ENCODE measurements at regions not wholly inside any gene's neighbourhood (a gene's known extent, or its start where the extent isn't known, plus 50 kb on each side); places are given as distances from the start of the nearest gene placed in this dataset.

DNA sequence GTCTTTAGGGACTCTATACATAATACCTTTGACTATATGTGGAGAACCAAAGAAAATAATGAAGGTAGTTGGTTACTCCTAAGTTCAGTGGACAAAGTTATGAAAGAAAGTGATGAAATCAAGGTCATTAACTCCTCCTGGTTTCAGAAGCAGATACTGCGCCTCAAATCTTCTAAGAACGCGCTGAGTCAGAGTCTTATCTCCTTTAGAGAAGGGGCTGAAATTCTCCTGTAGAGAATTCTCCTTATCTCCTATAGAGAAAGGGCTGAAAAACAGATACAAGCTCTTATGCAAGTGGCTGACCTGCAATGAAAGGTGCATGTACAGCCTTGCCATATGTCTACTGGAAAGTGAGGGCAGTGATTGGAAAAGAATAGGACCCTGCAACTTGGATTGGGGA, 824.2 kb downstream of the NSUN3 start:
- Mint-ChIP-seq H3K36me3 (ENCODE audit: low read depth) (no peaks in the 10 kb centered on the region), H3K27me3 (no peaks in the 10 kb centered on the region), H3K27ac (no peak overlapping the region), H3K4me3 (no peak overlapping the region), H3K4me1 (no peaks in the 10 kb centered on the region)
- H3K9me3 ChIP-seq (ENCODE audit: control insufficient read depth, low read length, poor library complexity, severe bottlenecking): no peaks in the 10 kb centered on the region
- DNase-seq (no peak), ATAC-seq (no peak)

DNA sequence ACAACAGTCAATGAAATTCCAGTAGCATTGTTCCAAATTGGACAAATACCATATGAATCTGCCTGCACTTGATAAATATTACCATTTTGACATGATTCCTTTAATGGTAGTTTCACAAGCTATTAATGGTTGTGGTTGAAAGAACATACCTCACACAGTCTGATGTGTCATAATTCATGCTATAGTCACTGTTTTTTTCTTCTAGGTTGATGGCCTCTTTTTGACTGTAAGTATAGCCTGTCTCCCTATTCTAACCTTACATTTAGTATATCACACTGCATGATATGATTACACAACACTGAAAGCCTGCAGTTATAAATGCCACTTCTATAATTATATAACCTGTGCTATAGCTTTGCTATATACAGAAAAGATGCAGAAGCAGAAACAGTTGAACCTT, 834.1 kb downstream of the NSUN3 start:
- Mint-ChIP-seq H3K27me3 (no peaks in the 10 kb centered on the region), H3K36me3 (ENCODE audit: low read depth) (no peaks in the 10 kb centered on the region), H3K4me3 (no peak overlapping the region), H3K27ac (no peak overlapping the region), H3K4me1 (no peaks in the 10 kb centered on the region)
- H3K9me3 ChIP-seq (ENCODE audit: control insufficient read depth, low read length, poor library complexity, severe bottlenecking): no peaks in the 10 kb centered on the region
- no peak for ATAC-seq
- no peak for DNase-seq

DNA sequence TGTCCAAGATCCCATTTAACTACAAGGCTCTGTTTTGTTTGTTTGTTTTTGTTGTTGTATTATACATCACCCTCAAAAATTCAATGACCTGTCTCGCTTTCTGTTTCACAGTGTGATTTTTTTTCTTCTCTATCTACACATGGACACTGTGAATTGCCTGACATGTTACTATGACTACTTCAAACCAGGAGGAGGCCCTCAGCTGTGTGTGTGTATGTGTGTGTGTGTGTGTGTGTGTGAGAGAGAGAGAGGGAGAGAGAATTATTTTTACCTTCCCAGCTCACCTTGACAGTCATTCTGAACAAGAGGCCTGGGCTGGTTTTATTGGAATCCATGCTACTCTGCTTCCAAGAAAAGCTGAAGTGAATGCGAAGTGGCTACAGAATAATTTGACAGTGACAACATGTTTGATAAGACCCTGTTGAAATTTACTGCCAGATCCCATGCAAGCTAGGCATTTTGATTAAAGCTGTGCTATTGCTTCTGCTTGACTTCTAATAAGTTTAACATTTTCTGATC, 841.4 kb downstream of the NSUN3 start:
- no peaks in the 10 kb centered on the region for H3K4me1 Mint-ChIP-seq

DNA sequence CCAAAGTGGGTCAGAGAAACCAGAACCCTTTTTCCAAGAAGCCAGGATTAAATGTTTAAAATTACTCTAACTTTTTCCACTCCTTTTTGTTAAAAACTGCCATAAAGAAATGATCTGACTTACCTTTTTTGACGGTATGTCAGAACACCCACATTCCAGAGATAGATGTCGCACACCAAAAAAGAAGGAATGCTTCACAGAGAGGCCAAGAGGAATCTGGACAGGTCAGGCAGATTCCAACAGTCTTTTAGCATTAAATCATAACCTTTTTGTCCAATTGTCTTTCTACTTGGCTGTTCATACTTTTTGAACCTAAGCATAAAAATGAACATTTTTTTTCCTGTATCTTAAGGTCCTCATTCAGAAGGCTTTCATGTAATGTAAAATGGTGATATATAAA, 846.9 kb downstream of the NSUN3 start:
- no peaks in the 10 kb centered on the region for H3K4me1 Mint-ChIP-seq
- no peaks in the 10 kb centered on the region for H3K27me3 Mint-ChIP-seq
- H3K27ac Mint-ChIP-seq: no peak overlapping the region
- DNase-seq (no peak), ATAC-seq (no peak)
- H3K36me3 Mint-ChIP-seq (ENCODE audit: low read depth): no peaks in the 10 kb centered on the region
- no peaks in the 10 kb centered on the region for H3K9me3 ChIP-seq (ENCODE audit: control insufficient read depth, low read length, poor library complexity, severe bottlenecking)
- no peak overlapping the region for H3K4me3 Mint-ChIP-seq

More for the DNA sequence above, 841.4 kb downstream of the NSUN3 start:
- Mint-ChIP-seq H3K4me3 (no peak overlapping the region), H3K27me3 (no peaks in the 10 kb centered on the region), H3K36me3 (ENCODE audit: low read depth) (no peaks in the 10 kb centered on the region), H3K27ac (no peak overlapping the region)
- ATAC-seq (no peak), DNase-seq (no peak)
- H3K9me3 ChIP-seq (ENCODE audit: control insufficient read depth, low read length, poor library complexity, severe bottlenecking): no peaks in the 10 kb centered on the region

DNA sequence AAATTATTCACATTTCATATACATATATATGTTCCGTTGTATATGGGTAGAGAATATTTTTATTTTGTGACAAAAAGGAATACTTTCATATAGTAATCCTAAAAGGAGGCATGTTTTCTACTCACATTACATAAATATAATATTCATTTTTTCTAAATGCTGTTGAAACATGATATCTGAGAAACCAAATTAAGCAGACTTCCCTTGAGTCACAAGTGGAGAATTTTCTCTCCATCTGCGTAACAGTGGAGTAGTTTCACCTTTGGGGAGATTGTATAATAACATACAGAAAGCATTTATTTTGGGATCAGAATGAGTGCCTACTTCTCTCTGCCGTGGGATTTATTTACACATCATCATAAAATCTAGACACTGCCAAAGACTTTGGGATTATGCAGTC, 849.8 kb downstream of the NSUN3 start:
- H3K27ac Mint-ChIP-seq: no peak overlapping the region
- no peaks in the 10 kb centered on the region for H3K9me3 ChIP-seq (ENCODE audit: control insufficient read depth, low read length, poor library complexity, severe bottlenecking)
- H3K27me3 Mint-ChIP-seq: no peaks in the 10 kb centered on the region
- ATAC-seq (no peak), DNase-seq (no peak)
- H3K36me3 Mint-ChIP-seq (ENCODE audit: low read depth): no peaks in the 10 kb centered on the region
- no peak overlapping the region for H3K4me3 Mint-ChIP-seq
- no peaks in the 10 kb centered on the region for H3K4me1 Mint-ChIP-seq

DNA sequence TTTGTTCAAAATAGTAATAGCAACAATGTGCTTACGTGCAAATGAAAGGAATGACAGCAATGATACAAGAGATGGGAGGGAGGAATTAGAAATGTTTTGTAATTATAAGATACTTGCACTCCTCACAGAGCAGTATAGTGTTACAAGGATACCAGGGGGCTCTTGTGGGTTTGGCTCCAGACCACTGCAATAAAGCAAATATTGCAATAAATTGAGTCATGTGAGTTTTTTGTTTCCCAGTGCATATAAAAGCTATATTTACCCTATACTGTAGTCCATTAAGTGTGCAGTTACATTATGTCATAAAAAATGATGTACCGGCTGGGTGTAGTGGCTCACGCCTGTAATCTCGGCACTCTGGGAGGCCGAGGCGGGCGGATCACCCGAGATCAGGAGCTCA, 864.3 kb downstream of the NSUN3 start:
- ATAC-seq (no peak), DNase-seq (no peak)
- H3K4me1 Mint-ChIP-seq: no peaks in the 10 kb centered on the region
- no peak overlapping the region for H3K4me3 Mint-ChIP-seq
- H3K36me3 Mint-ChIP-seq (ENCODE audit: low read depth): no peaks in the 10 kb centered on the region
- H3K27ac Mint-ChIP-seq: no peak overlapping the region
- no peaks in the 10 kb centered on the region for H3K9me3 ChIP-seq (ENCODE audit: control insufficient read depth, low read length, poor library complexity, severe bottlenecking)
- no peaks in the 10 kb centered on the region for H3K27me3 Mint-ChIP-seq

DNA sequence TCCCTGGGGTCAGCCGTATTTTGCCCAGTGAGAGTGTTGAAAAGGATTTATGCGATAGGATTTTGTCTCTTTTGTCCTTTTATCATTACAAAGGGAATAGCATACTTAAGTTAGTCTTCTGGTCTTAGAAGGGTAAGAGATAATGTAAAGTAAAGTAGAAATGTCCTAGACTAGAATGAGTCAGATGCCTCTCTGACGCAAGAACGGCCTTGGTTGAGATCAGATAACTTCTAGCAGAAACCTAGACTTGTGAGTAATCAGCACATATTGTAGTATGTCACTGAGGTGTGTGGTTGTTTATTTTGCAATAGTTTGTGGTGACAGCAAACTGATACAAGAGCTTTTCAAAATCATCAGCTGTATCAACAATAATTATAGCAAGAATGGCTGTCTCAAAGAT, 866.1 kb downstream of the NSUN3 start:
- H3K9me3 ChIP-seq (ENCODE audit: control insufficient read depth, low read length, poor library complexity, severe bottlenecking): no peaks in the 10 kb centered on the region
- no peaks in the 10 kb centered on the region for H3K36me3 Mint-ChIP-seq (ENCODE audit: low read depth)

DNA sequence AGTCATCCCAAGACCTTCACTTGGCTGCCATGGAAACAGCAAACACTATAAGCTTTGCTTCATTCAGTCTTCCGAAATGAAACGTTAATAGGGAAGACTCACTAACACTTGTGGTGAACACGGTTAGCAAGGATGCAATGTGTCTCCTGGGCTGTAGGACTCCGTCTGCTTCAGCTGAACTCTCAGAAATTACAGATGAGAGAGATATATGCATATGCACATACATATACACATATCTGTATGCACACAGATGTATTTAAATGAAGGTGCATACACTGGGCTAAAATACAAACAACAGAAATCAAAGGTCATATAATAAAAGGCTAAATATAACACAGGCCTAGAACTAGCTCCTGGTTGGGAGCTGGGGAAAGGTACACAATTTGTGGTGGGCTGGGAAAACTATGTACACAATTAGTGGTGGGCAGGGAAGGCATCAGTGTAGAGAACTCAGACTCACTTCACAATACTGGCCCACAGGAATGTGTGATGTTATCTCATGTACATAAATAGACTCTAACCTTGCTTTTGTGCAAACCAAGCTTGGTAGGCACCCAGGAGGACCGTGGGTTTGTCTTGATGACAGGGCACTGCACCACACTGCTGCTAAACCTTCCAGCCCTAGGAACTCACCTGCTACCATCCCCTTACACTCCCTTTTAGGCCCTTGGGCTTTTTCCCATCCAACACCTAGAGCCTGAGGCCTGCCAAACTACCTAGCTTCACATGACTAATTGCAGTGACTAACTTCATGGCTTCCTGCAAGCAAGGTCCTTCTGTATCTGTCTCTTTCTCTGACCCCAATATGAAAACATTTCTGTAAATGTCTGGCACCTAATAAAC, 873.1 kb downstream of the NSUN3 start:
- Mint-ChIP-seq H3K4me3 (no peak overlapping the region), H3K36me3 (ENCODE audit: low read depth) (no peaks in the 10 kb centered on the region), H3K27ac (no peak overlapping the region), H3K27me3 (no peaks in the 10 kb centered on the region), H3K4me1 (no peaks in the 10 kb centered on the region)
- ATAC-seq (no peak), DNase-seq (no peak)
- no peaks in the 10 kb centered on the region for H3K9me3 ChIP-seq (ENCODE audit: control insufficient read depth, low read length, poor library complexity, severe bottlenecking)

More for the DNA sequence above, 866.1 kb downstream of the NSUN3 start:
- ATAC-seq (no peak), DNase-seq (no peak)
- no peak overlapping the region for H3K27ac Mint-ChIP-seq
- H3K27me3 Mint-ChIP-seq: no peaks in the 10 kb centered on the region
- H3K4me3 Mint-ChIP-seq: no peak overlapping the region
- H3K4me1 Mint-ChIP-seq: no peaks in the 10 kb centered on the region

DNA sequence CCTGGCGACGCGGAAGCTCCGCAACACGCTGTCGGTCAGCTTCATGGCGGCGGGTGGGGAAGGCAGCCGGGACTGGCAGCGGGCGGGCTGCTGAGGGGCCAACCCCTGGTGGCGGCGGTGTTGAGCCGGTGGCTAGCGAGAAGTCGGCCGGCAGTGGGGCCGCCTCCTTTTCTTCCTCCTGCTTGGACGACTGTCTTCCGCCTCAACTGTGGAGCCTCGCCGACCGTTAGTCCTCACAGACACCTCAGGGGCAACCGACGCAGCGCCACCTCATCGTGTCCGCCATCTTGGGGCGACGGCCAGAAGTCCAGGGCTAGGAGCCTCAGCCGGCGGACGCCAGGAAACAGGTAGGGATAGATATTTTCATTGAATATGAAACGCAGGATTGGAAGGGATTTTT, 875.1 kb downstream of the NSUN3 start:
- H3K4me1 Mint-ChIP-seq: no peaks in the 10 kb centered on the region
- DNase-seq: no peak
- H3K4me3 Mint-ChIP-seq: no peak overlapping the region
- H3K27ac Mint-ChIP-seq: no peak overlapping the region
- ATAC-seq: no peak
- H3K9me3 ChIP-seq (ENCODE audit: control insufficient read depth, low read length, poor library complexity, severe bottlenecking): no peaks in the 10 kb centered on the region
- H3K27me3 Mint-ChIP-seq: no peaks in the 10 kb centered on the region
- H3K36me3 Mint-ChIP-seq (ENCODE audit: low read depth): no peaks in the 10 kb centered on the region

DNA sequence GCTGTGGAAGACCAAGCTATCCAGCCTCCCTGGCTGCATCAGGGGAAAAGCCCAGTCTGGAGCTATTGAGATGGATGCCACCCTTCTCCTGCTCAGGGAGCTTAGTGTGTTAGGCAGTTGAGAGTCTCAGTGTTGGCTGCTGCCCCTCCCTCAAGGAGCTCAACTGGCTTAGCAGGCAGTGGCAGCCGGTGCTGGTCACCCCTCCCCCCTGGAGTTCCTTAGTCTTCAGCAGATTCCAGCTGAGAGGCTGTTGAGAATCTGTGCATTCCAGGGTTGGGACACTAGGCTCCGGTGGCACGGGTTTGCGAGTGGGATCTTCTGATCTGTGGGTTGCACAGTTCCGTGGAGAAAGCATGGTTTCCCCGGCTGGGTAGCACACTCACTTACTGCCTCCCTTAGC, 883.8 kb downstream of the NSUN3 start:
- Mint-ChIP-seq H3K4me3 (no peak overlapping the region), H3K27ac (no peak overlapping the region), H3K27me3 (no peaks in the 10 kb centered on the region), H3K36me3 (ENCODE audit: low read depth) (no peaks in the 10 kb centered on the region), H3K4me1 (no peaks in the 10 kb centered on the region)
- DNase-seq: no peak
- H3K9me3 ChIP-seq (ENCODE audit: control insufficient read depth, low read length, poor library complexity, severe bottlenecking): no peaks in the 10 kb centered on the region
- ATAC-seq: no peak

DNA sequence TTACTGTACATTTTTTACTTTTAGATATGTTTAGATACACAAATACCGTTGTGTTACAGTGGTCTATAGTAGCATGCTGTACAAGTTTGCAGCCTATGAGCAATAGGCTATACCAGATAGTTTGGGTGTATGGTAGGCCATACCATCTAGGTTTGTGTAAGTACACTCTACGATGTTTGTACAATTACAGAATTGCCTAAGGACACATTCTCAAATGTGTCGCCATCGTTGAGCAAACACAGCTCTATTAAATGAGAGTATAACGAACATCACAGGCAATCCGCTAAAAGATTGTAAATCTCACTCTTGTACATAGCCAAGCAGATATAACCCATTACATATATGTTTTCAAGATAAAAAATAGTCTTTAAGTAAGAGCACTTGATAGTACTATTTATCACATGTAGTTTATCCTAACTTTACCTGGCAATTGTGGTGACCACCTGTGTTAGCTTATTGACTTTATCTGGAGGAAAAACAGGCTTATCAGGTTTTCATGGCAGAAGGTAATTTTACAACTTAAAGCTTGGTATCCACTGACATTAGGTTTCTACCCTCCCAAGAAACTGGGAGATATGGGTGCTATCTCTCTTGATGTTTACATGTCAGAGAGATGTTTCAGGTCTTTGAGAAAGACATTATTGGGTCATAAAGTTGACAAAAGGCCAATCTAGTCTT, 898.7 kb downstream of the NSUN3 start:
- H3K36me3 Mint-ChIP-seq (ENCODE audit: low read depth): no peaks in the 10 kb centered on the region
- no peak for DNase-seq
- ATAC-seq: no peak
- no peak overlapping the region for H3K4me3 Mint-ChIP-seq
- no peaks in the 10 kb centered on the region for H3K27me3 Mint-ChIP-seq
- H3K9me3 ChIP-seq (ENCODE audit: control insufficient read depth, low read length, poor library complexity, severe bottlenecking): no peaks in the 10 kb centered on the region
- H3K27ac Mint-ChIP-seq: no peak overlapping the region
- no peaks in the 10 kb centered on the region for H3K4me1 Mint-ChIP-seq

DNA sequence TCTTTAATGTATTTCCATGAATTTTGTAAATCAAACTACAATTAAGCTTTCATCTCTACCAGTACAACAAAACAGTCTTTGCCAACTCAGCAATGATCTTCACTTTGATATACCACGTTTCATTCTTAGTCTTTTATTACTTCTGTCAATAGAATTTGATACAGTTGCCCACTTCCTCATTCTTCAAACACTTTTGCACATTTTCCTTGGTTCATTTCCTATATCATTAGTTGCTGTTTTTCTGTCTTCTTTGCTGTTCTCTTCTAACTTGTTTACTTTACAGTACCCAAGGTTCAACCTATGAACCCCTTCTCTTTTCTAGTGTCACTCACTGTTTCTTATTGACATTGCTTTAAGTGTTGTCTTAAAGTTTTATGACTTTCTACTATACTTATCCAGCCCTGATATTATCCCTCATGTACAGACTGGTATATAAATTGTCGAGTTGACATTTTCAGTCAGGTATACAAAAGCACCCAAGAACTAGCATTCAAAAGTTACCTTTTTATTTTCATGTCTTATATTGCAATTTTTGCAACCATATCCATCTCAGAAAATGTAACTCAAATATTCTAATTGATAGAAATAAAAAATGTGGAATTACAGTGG, 903.1 kb downstream of the NSUN3 start:
- H3K27me3 Mint-ChIP-seq: no peaks in the 10 kb centered on the region
- no peaks in the 10 kb centered on the region for H3K36me3 Mint-ChIP-seq (ENCODE audit: low read depth)
- ATAC-seq (no peak), DNase-seq (no peak)
- H3K9me3 ChIP-seq (ENCODE audit: control insufficient read depth, low read length, poor library complexity, severe bottlenecking): no peaks in the 10 kb centered on the region
- no peak overlapping the region for H3K27ac Mint-ChIP-seq
- no peak overlapping the region for H3K4me3 Mint-ChIP-seq
- no peaks in the 10 kb centered on the region for H3K4me1 Mint-ChIP-seq

DNA sequence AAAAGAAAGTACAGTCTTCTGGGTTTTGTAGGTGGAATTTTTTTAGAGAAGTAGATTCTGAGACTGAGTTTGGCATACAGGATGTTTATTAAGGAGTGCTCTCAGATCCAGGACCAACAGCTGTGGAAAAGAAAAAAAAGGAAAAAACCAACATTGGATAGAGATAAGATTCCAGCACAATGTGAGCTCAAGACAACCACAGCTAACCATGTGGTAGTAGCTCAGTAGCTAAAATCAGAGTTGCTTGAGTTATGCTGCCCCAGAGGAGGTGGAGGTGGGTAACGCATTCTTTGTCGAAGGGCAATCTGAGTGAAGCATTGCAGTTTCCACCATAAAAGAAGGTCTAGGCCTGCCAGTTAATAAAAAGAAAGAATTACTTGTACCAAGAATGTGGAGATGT, 904.3 kb downstream of the NSUN3 start:
- ATAC-seq: no peak

More for the DNA sequence above, 904.3 kb downstream of the NSUN3 start:
- Mint-ChIP-seq H3K27ac (no peak overlapping the region), H3K36me3 (ENCODE audit: low read depth) (no peaks in the 10 kb centered on the region), H3K27me3 (no peaks in the 10 kb centered on the region), H3K4me3 (no peak overlapping the region), H3K4me1 (no peaks in the 10 kb centered on the region)
- H3K9me3 ChIP-seq (ENCODE audit: control insufficient read depth, low read length, poor library complexity, severe bottlenecking): no peaks in the 10 kb centered on the region
- DNase-seq: no peak
